IPS DF 6.9 (cell line): ENCODE measurements at regions not wholly inside any gene's neighbourhood (a gene's known extent, or its start where the extent isn't known, plus 50 kb on each side); places are given as distances from the start of the nearest gene placed in this dataset.

Experiments used
- DNase-seq: peaks from one replicate; pipeline ENCODE4 v3.0.0-alpha.2; 2013; ENCODE audit warnings: low read depth, low spot score
- H3K27ac ChIP-seq: one replicate; pipeline ENCODE4 v1.5.1; 2013; ENCODE audit warnings: low read length, control low read depth
- H3K27me3 ChIP-seq: 2 replicates; pipeline ENCODE4 v1.6.1; 2013; ENCODE audit warnings: mild to moderate bottlenecking, low read length; ENCODE audit not compliant: control insufficient read depth, insufficient read depth
- H3K36me3 ChIP-seq: 2 replicates; pipeline ENCODE4 v1.6.1; 2013; ENCODE audit warnings: low read length; ENCODE audit not compliant: control insufficient read depth, insufficient read depth
- H3K4me1 ChIP-seq: 2 replicates; pipeline ENCODE4 v1.6.1; 2013; ENCODE audit warnings: low read length; ENCODE audit not compliant: control insufficient read depth, insufficient read depth
- H3K4me3 ChIP-seq: 2 replicates; pipeline ENCODE4 v1.5.1; 2013; ENCODE audit warnings: mild to moderate bottlenecking, low read length
- H3K9me3 ChIP-seq: 2 replicates; pipeline ENCODE4 v1.6.1; 2013; ENCODE audit warnings: low read length, inconsistent platforms; ENCODE audit not compliant: control insufficient read depth, insufficient read depth
- WGBS: extraction: QIAGEN DNeasy Blood & Tissue Kit; methylation state at CpG from one replicate; pipeline ENCODE4 v1.1.7; 2013; ENCODE audit warnings: mixed read lengths, missing lambda C conversion rate; ENCODE audit not compliant: insufficient read length, insufficient coverage; 5-methylcytosine and 5-hydroxymethylcytosine counted together

DNA sequence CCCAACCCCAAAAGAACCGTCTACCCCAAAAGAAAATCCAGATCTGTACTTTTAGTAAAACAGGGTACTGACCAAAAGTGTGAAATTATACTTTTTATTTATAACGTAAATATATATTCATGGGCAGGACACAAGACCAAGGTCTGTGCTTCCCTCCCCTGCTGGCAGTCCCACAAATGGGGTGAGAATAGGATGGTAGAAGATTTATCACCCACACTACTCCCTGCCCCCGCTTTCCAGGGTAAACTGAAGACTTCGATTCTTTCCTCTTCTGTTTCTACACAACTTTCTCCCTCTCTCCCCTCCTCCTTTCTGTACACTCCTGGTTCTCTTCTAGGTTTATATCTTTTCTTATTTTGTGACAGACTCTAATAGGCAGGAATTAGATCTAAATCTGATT, 79.7 kb downstream of the MDH1 start:
- no peaks in the 10 kb centered on the region for H3K36me3 ChIP-seq
- no peaks in the 10 kb centered on the region for H3K27me3 ChIP-seq
- H3K9me3 ChIP-seq: no peaks in the 10 kb centered on the region; the same call in 1 of the 2 replicates
- DNase-seq: no peak
- H3K4me1 ChIP-seq: peaks cover 2% of the 10 kb centered on the region; the same call in 1 of the 2 replicates
- no CpG with 5 or more reads among the region's 4 CpGs for WGBS
- H3K27ac ChIP-seq: no peak overlapping the region
- H3K4me3 ChIP-seq: no peak overlapping the region

DNA sequence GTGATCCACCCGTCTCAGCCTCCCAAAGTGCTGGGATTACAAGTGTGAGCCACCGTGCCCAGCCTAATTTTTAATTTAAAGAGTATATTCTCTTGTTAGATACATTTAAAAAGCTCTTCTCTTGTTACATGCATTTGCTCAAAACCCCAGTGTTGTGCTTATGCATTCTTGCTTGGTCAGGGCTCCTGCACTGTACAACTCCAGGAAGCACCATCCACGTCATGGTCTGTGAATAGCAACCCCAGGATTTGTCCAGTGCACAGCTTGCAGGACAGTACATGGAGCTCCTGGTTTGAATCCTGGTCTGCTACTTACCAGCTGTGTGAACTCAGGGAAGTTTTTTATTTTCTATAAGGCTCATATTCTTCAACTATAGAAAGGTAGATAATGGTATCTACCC, 80.8 kb downstream of the MDH1 start:
- H3K4me1 ChIP-seq: peaks cover 2% of the 10 kb centered on the region; the same call in 1 of the 2 replicates
- H3K36me3 ChIP-seq: no peaks in the 10 kb centered on the region
- WGBS: no CpG with 5 or more reads among the region's 3 CpGs
- no peak overlapping the region for H3K4me3 ChIP-seq
- DNase-seq: no peak
- no peak overlapping the region for H3K27ac ChIP-seq
- no peaks in the 10 kb centered on the region for H3K9me3 ChIP-seq
- H3K27me3 ChIP-seq: no peaks in the 10 kb centered on the region

DNA sequence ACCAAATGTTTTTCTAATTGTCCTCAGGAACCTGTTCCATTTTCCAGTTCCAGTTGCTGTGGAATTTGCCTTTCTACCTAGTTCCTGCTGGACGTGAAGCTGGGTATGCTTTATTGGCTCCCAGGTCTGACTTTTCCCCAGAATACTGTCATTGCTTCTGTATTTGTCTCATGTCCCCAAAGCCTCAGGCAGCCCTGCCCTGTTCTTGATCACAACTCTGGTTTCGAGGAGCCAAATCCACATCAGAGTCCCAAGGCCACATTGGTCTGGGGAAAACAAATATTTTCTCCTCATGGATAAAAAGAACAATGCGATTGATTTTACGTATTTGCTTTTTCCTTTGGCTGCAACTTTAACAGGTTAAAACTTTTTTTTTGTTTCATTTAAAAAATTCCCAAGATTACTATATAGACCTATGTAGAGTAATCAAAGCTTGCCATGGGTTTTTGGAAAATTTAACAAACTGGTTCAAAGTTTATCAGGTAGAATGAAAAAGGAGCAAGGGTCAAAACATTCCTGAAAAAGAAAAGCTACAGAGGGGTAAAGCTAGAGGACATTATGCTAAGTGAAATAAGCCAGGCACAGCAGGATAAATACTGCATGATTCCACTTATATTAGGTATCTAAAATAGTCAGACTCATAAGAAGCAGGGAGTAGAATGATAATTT, 85.2 kb downstream of the MDH1 start:
- WGBS: no CpG with 5 or more reads among the region's 4 CpGs
- Histone ChIP-seq H3K9me3 (no peaks in the 10 kb centered on the region), H3K4me1 (no peaks in the 10 kb centered on the region), H3K27me3 (no peaks in the 10 kb centered on the region), H3K36me3 (no peaks in the 10 kb centered on the region), H3K4me3 (no peak overlapping the region), H3K27ac (no peak overlapping the region)
- no peak for DNase-seq

DNA sequence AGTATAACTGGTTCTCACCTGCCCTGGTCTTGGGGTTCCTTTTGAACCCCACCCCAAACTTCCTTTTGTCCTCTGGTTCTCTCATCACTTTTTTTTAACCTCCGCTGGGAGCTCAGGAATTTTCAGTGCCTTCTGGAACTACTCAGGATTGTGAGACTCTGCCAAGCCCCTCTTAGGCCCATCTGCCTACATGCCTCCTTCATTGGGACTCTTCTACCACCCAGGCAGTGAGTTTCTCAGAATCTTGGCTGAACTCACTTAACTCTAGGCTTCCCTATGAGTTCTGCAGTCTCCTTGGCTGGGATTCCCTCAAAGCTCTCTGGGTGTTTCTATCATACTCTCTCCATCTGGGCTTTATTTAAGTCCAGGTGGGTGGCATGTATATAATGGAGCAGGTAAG, 86.3 kb downstream of the MDH1 start:
- DNase-seq: no peak
- no peaks in the 10 kb centered on the region for H3K9me3 ChIP-seq
- no CpG with 5 or more reads among the region's 1 CpG for WGBS
- H3K4me3 ChIP-seq: no peak overlapping the region
- no peaks in the 10 kb centered on the region for H3K36me3 ChIP-seq
- no peaks in the 10 kb centered on the region for H3K27me3 ChIP-seq
- H3K4me1 ChIP-seq: no peaks in the 10 kb centered on the region
- no peak overlapping the region for H3K27ac ChIP-seq

DNA sequence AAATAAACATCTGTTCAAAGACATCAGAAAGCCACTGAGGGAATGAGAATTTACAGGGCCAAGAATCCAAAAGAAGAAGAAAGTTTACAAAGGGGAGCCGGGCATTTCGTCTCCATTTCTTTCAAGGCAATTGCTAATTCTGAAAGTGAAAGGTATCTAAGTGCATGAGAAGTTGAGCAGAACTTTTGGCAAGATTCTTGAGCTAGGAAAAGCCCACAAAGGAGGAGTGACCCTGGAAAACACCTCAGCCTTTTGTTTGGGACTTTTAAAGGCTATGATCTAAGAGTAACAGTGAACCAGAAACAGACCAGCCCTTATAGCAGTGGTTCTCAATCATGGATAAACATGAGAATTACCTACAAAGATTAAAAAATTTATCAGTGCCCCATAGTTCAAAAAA, 87.4 kb downstream of the MDH1 start:
- Histone ChIP-seq H3K27ac (no peak overlapping the region), H3K36me3 (no peaks in the 10 kb centered on the region), H3K27me3 (no peaks in the 10 kb centered on the region), H3K4me3 (no peak overlapping the region), H3K4me1 (no peaks in the 10 kb centered on the region), H3K9me3 (no peaks in the 10 kb centered on the region)
- no peak for DNase-seq
- no CpG with 5 or more reads among the region's 2 CpGs for WGBS

DNA sequence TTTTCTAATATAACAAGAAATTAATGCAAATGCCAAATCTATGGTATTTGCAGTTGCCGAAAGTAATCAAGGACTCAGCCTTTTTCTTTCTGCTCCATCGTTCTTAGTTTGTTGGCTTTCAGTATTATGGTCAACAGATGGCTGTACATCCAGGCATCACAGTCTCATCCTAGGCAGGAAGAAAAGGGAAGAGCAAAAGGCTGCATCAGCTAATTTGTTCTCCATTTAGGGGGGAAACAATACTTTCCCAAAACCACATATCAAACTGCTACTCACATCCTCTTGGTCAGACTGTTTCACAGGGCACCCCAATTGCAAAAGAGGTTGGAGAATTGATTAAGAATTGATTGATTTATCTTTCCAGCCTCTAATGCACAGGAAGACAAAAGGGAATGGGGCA, 89.3 kb downstream of the MDH1 start:
- no CpG with 5 or more reads among the region's 2 CpGs for WGBS
- no peak for DNase-seq
- Histone ChIP-seq H3K4me3 (no peak overlapping the region), H3K27me3 (no peaks in the 10 kb centered on the region), H3K9me3 (no peaks in the 10 kb centered on the region), H3K27ac (no peak overlapping the region), H3K4me1 (no peaks in the 10 kb centered on the region), H3K36me3 (no peaks in the 10 kb centered on the region)

DNA sequence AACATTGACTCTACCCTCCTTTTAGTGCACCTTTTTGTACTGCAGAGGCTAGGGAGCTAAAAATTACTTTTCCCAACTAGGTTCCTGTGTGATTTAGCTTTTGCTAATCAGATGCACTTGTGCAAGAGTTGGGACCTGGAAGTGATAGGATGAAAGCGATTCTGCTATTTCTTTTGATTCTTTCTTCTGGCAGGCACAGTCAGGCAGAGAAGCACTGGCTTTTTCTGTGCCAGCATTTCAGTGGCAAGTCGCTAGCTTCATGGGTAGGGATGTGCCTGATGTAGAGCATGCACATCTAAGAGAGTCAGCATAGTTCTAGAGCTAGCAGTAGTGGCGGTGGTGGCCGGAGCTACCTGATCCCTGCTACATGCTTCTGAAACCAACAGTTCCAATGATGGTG, 89.8 kb downstream of the MDH1 start:
- Histone ChIP-seq H3K4me1 (no peaks in the 10 kb centered on the region), H3K9me3 (no peaks in the 10 kb centered on the region), H3K27me3 (no peaks in the 10 kb centered on the region), H3K36me3 (no peaks in the 10 kb centered on the region), H3K4me3 (no peak overlapping the region), H3K27ac (no peak overlapping the region)
- DNase-seq: no peak
- no CpG with 5 or more reads among the region's 4 CpGs for WGBS

DNA sequence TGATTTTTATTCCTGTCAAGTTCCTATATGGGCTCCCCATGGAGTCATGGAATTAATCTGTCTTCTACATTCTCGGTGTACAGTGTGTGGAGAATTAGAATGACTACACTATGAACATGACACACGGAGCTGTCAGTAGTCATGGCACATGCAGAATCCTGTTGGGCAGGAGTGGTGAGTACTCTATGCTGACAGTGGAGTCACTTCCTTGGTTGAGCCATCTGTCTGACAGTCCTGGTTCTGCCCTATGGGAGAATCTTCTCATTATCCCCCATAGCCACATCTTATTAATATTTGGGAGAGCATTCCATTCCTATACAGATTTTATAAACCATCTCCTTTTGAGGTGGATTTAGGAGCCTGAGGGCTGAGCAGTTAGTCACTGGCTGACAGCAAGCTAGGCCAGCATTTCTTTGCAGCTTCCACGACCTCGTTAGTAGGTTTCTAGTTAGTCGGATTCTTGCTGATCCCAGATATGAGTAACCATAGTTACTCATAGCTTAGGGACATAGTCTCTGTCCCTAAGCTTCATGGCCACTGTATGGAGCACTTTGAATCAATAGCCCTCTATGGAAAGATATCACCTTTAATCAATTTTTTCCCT, 90.6 kb downstream of the MDH1 start:
- no peak for DNase-seq
- Histone ChIP-seq H3K36me3 (no peaks in the 10 kb centered on the region), H3K4me3 (no peak overlapping the region), H3K27ac (no peak overlapping the region), H3K9me3 (no peaks in the 10 kb centered on the region), H3K4me1 (no peaks in the 10 kb centered on the region), H3K27me3 (no peaks in the 10 kb centered on the region)
- no CpG with 5 or more reads among the region's 5 CpGs for WGBS

DNA sequence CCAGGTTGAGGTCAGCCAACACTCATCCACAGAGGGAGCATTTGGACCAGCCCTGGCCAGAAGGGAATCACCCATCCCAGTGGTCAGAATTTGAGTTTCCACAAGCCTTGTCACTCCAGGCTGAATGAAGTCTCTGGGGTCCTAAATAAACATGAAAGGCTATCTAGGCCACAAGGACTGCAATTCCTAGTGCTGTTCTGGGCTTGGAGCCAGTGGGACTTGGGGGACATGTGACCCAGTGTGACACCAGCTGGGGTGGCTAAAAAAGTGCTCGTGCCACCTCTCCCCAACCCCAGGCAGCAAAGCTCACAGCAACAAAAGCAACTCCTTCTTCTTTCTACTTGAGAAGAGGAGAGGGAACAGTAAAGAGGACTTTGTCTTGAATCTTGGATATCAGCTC, 91.7 kb downstream of the MDH1 start:
- Histone ChIP-seq H3K36me3 (no peaks in the 10 kb centered on the region), H3K27me3 (no peaks in the 10 kb centered on the region), H3K4me1 (no peaks in the 10 kb centered on the region), H3K4me3 (no peak overlapping the region), H3K9me3 (no peaks in the 10 kb centered on the region), H3K27ac (no peak overlapping the region)
- no CpG with 5 or more reads among the region's 1 CpG for WGBS
- no peak for DNase-seq

DNA sequence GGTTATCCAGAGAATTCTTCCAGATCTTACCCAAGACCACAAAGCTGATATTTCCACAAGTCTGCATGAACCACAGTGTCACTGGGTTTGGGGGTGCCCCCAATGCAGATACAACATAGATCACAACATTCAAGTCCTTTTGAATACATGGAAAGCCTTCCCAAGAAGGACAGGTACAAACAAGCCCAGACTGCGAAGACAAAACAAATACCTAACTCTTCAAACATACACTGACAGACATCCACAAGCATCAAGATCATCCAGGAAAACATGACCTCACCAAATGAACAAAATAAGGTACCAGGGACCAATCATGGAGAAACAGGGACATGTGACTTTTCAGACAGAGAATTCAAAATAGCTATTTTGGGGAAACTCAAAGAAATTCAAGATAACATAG, 93.1 kb downstream of the MDH1 start:
- no peaks in the 10 kb centered on the region for H3K36me3 ChIP-seq
- no peaks in the 10 kb centered on the region for H3K27me3 ChIP-seq
- WGBS: no CpG with 5 or more reads among the region's 1 CpG
- H3K9me3 ChIP-seq: no peaks in the 10 kb centered on the region
- H3K4me1 ChIP-seq: no peaks in the 10 kb centered on the region
- H3K4me3 ChIP-seq: no peak overlapping the region
- no peak overlapping the region for H3K27ac ChIP-seq
- DNase-seq: no peak

DNA sequence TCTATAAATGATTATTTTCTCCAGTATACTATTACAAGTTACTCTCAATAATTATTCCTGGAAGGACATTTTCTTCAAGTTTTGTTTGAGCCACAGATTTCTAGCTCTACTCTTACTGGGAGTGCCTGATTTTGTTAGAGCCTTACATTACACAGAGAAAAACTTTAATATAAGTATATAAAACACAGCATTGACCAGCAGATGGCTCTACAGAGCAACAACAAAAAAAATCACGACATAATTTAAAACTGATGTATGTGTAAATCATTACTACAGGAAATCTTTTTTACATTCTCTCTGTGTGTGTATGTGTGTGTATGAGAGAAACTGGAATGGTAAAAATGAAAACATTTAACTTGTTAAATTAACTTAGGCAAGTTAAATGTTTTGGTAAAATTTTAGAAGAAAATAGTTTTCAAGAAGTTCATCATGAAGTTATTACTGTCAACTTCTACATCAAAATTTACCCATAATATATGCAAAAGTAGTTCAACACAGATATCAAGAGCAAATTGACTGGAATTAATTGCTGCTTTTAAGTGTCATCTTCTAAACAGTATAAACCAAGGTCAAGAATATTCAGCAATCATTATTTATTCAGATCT, 103.3 kb downstream of the MDH1 start:
- DNase-seq: no peak
- Histone ChIP-seq H3K9me3 (no peaks in the 10 kb centered on the region), H3K4me1 (no peaks in the 10 kb centered on the region), H3K36me3 (no peaks in the 10 kb centered on the region), H3K4me3 (no peak overlapping the region), H3K27ac (no peak overlapping the region), H3K27me3 (no peaks in the 10 kb centered on the region)
- no CpG with 5 or more reads among the region's 1 CpG for WGBS
